HL-60 (cell line): ENCODE measurements at regions not wholly inside any gene's neighbourhood (a gene's known extent, or its start where the extent isn't known, plus 50 kb on each side); places are given as distances from the start of the nearest gene placed in this dataset.

Experiments used
- DNase-seq, 2 experiments: peaks; one replicate each; pipeline ENCODE4 v3.0.0-alpha.2; 2010 to 2020; ENCODE audit warnings: low read depth in 1 of 2, low spot score in 1 of 2
- H3K27ac ChIP-seq: fragments of 250-450 bp; sonication (Bioruptor Pico); replicated peaks from 2 replicates; pipeline ENCODE4 v1.5.1; 2020; ENCODE audit warnings: mild to moderate bottlenecking, moderate library complexity
- H3K27me3 ChIP-seq: fragments of 250-450 bp; sonication (Bioruptor Pico); 2 replicates; pipeline ENCODE4 v1.5.1; 2021; ENCODE audit warnings: mild to moderate bottlenecking, moderate library complexity; ENCODE audit not compliant: insufficient read depth, poor library complexity, severe bottlenecking
- H3K4me3 ChIP-seq: replicated peaks from 2 replicates; pipeline ENCODE4 v1.5.1; 2011; ENCODE audit warnings: mild to moderate bottlenecking, control low read depth, low read length; ENCODE audit not compliant: insufficient read depth
- CTCF ChIP-seq: IDR thresholded peaks from one replicate; pipeline ENCODE4 v1.5.1; 2011; ENCODE audit warnings: low read length, control low read depth, inconsistent platforms; ENCODE audit not compliant: insufficient read depth
- GABPA ChIP-seq: IDR thresholded peaks from 2 replicates; pipeline ENCODE4 v1.6.1; 2012; ENCODE audit warnings: low read depth
- POLR2AphosphoS5 ChIP-seq: IDR thresholded peaks from 2 replicates; pipeline ENCODE4 v1.6.1; 2012; ENCODE audit warnings: low read depth
- SPI1 ChIP-seq: IDR thresholded peaks from 2 replicates; pipeline ENCODE4 v1.6.1; 2012; ENCODE audit warnings: low read depth, mild to moderate bottlenecking, borderline replicate concordance
- TF ChIP-seq, protein P1 (sequence below): IDR thresholded peaks from 2 replicates; pipeline ENCODE4 v1.6.1; 2012; ENCODE audit warnings: low read depth; ENCODE audit not compliant: insufficient replicate concordance

GRCh38 chr4:123994917-123995316, 598.3 kb downstream of the SPRY1 start:
- Histone ChIP-seq H3K27ac (no peak overlapping the region), H3K27me3 (no peaks in the 10 kb centered on the region), H3K4me3 (no peak overlapping the region)
- TF ChIP-seq SPI1 = no peak
- no peak for TF ChIP-seq POLR2AphosphoS5
- TF ChIP-seq, protein P1, sequence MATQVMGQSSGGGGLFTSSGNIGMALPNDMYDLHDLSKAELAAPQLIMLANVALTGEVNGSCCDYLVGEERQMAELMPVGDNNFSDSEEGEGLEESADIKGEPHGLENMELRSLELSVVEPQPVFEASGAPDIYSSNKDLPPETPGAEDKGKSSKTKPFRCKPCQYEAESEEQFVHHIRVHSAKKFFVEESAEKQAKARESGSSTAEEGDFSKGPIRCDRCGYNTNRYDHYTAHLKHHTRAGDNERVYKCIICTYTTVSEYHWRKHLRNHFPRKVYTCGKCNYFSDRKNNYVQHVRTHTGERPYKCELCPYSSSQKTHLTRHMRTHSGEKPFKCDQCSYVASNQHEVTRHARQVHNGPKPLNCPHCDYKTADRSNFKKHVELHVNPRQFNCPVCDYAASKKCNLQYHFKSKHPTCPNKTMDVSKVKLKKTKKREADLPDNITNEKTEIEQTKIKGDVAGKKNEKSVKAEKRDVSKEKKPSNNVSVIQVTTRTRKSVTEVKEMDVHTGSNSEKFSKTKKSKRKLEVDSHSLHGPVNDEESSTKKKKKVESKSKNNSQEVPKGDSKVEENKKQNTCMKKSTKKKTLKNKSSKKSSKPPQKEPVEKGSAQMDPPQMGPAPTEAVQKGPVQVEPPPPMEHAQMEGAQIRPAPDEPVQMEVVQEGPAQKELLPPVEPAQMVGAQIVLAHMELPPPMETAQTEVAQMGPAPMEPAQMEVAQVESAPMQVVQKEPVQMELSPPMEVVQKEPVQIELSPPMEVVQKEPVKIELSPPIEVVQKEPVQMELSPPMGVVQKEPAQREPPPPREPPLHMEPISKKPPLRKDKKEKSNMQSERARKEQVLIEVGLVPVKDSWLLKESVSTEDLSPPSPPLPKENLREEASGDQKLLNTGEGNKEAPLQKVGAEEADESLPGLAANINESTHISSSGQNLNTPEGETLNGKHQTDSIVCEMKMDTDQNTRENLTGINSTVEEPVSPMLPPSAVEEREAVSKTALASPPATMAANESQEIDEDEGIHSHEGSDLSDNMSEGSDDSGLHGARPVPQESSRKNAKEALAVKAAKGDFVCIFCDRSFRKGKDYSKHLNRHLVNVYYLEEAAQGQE = no peak
- no peak for TF ChIP-seq CTCF
- TF ChIP-seq GABPA = no peak
- DNase-seq = no peak

DNA sequence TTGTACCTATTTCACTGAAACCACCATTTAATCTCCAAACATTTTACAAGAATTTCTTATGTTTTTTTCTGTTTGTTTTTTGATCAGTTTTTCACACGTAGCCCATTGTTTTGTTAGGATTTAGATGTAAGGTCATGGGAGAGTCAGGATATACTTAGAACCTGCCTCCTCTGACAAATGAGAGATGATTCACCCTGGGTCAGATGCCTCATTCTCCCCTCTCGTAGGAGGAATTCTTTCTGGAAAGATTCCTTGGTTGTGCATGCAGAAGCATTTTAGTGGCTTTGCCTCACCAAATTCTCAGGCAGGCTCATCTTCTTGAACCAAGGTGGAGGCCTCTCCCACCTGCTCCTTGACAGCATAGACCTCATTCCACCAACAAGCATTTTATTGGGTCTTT, 599.3 kb downstream of the SPRY1 start:
- TF ChIP-seq SPI1 = no peak
- no peak overlapping the region for H3K4me3 ChIP-seq
- no peak overlapping the region for H3K27ac ChIP-seq
- H3K27me3 ChIP-seq = no peaks in the 10 kb centered on the region
- no peak for DNase-seq

DNA sequence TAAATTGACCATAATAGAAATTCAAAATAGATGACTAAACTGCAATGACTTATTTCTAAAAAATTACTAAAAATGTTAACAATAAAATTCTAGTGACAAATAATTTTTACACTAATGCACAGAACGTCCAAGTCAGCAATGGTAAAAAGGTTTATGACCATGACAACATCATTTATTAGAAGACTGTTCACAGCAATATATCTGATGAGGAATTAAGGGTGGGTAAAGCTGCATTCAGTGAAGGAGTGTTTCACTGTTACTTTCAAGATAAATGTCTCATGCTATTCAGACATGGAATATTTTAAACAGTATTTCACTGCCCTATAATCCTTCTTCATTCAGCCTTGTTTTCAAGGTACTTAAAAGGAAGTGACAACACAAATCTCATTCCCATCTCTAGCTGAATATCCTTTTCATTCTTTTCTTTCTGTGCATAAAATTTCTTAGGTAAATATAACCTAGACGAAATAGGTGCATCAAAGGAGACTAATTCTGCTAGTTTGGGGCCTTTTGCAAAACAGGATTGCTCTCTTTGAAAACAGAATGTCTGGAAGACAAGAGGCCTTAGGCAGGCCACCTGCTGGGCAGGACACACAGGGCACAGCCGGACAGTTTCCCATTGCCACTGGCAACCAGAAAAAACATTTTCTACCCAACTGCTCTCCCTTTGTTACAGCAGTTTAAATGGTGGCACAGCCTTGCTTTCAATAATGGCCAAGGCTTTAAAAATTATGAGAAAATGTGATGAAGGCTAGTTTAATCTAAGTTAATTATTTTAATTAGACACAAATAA, 600.3 kb downstream of the SPRY1 start:
- H3K4me3 ChIP-seq = no peak overlapping the region
- H3K27ac ChIP-seq = no peak overlapping the region
- TF ChIP-seq CTCF (no peak), SPI1 (no peak), POLR2AphosphoS5 (no peak), GABPA (no peak)
- TF ChIP-seq, protein P1 = no peak
- H3K27me3 ChIP-seq = no peaks in the 10 kb centered on the region
- DNase-seq = no peak

DNA sequence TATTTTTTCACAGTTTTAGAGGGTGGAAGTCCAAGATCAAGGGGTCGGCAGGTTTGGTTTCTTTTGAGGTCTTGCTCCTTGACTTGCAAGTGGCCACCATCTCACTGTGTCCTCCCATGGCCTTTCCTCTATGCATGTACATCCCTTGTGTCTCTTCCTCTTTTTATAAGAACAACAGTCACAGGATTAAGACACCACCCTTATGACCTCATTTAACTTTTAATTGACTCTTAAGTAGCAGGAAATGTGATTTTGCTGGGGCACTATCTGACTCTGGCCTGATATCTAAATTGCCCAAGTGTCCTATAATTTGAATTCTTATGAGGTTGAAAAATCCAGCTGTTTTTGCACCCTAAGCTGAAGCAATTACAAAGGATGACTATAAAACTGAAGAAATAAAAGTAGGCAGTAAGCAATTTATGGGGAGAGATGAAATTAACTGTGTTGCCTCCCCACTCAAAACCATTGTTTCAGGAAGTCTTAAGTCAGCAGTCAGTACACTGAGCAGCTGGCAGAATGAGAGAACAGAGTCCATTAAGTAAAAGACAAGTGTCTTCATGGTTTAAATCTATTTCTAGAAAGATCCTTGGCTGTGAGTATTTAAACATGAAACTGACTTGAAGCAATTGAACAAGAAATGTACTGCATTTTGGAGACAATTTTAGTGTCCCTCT, 601.3 kb downstream of the SPRY1 start:
- no peak overlapping the region for H3K27ac ChIP-seq
- peak in 1 of 2 experiments; percentile 13 for DNase-seq
- no peaks in the 10 kb centered on the region for H3K27me3 ChIP-seq
- no peak overlapping the region for H3K4me3 ChIP-seq
- TF ChIP-seq SPI1 (peak; percentile 80), GABPA (no peak)
